Keratinocyte (primary cell): ENCODE measurements at regions not wholly inside any gene's neighbourhood (a gene's known extent, or its start where the extent isn't known, plus 50 kb on each side); places are given as distances from the start of the nearest gene placed in this dataset.

Source experiments
- DNase-seq: peaks from one replicate; pipeline ENCODE4 v3.0.0-alpha.2; 2011; ENCODE audit warnings: low read depth, missing footprints, low spot score
- FAIRE-seq: peaks from 2 replicates; lab custom pipeline; 2011; peaks lifted over from hg19 to GRCh38; lab: Jason Lieb, UNC
- H2AFZ ChIP-seq: 2 replicates; pipeline ENCODE4 v1.6.0; 2012; ENCODE audit warnings: low read length, control low read depth, inconsistent platforms; ENCODE audit not compliant: control insufficient read depth
- H3K27ac ChIP-seq: 2 replicates; pipeline ENCODE4 v1.5.1; 2011; ENCODE audit warnings: low read length; ENCODE audit not compliant: control insufficient read depth, insufficient read depth
- H3K27me3 ChIP-seq: 3 replicates; pipeline ENCODE4 v1.6.0; 2011; ENCODE audit warnings: low read length; ENCODE audit not compliant: control insufficient read depth, insufficient read depth; ENCODE audit errors: extremely low read depth
- H3K36me3 ChIP-seq, 2 experiments: 2 replicates in 1 of 2; 3 replicates in 1 of 2; pipeline ENCODE4 v1.5.1; 2011; ENCODE audit warnings: low read length in 2 of 2, mild to moderate bottlenecking in 1 of 2; ENCODE audit not compliant: control insufficient read depth in 2 of 2, insufficient read depth in 2 of 2; ENCODE audit errors: extremely low read depth in 1 of 2
- H3K4me1 ChIP-seq: 3 replicates; pipeline ENCODE4 v1.5.1; 2011; ENCODE audit warnings: low read length; ENCODE audit not compliant: control insufficient read depth, insufficient read depth; ENCODE audit errors: extremely low read depth
- H3K4me2 ChIP-seq: 3 replicates; pipeline ENCODE4 v1.6.0; 2011; ENCODE audit warnings: low read depth, low read length; ENCODE audit not compliant: control insufficient read depth, insufficient read depth; ENCODE audit errors: extremely low read depth
- H3K4me3 ChIP-seq, 3 experiments: fragments of 200-600 bp in 1 of 3; sonication (generic) in 1 of 3; 2 replicates in 2 of 3; 3 replicates in 1 of 3; pipeline ENCODE4 v1.5.1; 2011 to 2016; ENCODE audit warnings: low read length in 3 of 3, mild to moderate bottlenecking in 3 of 3, control low read depth in 2 of 3, inconsistent platforms in 1 of 3, low read depth in 1 of 3, mixed read lengths in 1 of 3, mixed run types in 1 of 3, moderate library complexity in 1 of 3; ENCODE audit not compliant: control insufficient read depth in 2 of 3, insufficient read depth in 2 of 3; ENCODE audit errors: extremely low read depth in 1 of 3
- H3K79me2 ChIP-seq: 2 replicates; pipeline ENCODE4 v1.6.0; 2012; ENCODE audit warnings: low read length; ENCODE audit not compliant: control insufficient read depth, insufficient read depth
- H3K9ac ChIP-seq: 3 replicates; pipeline ENCODE4 v1.6.0; 2011; ENCODE audit warnings: low read length; ENCODE audit not compliant: control insufficient read depth, insufficient read depth; ENCODE audit errors: extremely low read depth
- H3K9me1 ChIP-seq: 3 replicates; pipeline ENCODE4 v1.6.0; 2011; ENCODE audit warnings: low read length; ENCODE audit not compliant: control insufficient read depth, insufficient read depth; ENCODE audit errors: extremely low read depth
- H3K9me3 ChIP-seq: 2 replicates; pipeline ENCODE4 v1.5.1; 2012; ENCODE audit warnings: low read depth, low read length; ENCODE audit not compliant: control insufficient read depth
- H4K20me1 ChIP-seq: 3 replicates; pipeline ENCODE4 v1.6.0; 2011; ENCODE audit warnings: low read length; ENCODE audit not compliant: control insufficient read depth, insufficient read depth; ENCODE audit errors: extremely low read depth
- CTCF ChIP-seq, 3 experiments: IDR thresholded peaks in 1 of 3; conservative IDR thresholded peaks in 1 of 3; optimal IDR thresholded peaks in 1 of 3; 2 replicates in 2 of 3; 3 replicates in 1 of 3; pipeline versions ENCODE3 to v1.5.1; 2011; ENCODE audit warnings: low read length in 3 of 3, mild to moderate bottlenecking in 3 of 3, moderate library complexity in 2 of 3, control low read depth in 1 of 3, inconsistent platforms in 1 of 3; ENCODE audit not compliant: insufficient read depth in 2 of 3; ENCODE audit errors: extremely low read depth in 1 of 3
- EZH2 ChIP-seq: IDR thresholded peaks from one replicate; pipeline ENCODE4 v1.6.1; 2012; ENCODE audit warnings: inconsistent platforms, mild to moderate bottlenecking, low read length, moderate library complexity
- dilution Hi-C: fragments of 300-500 bp; cut with MboI; formaldehyde crosslinking; loops from one replicate; pipeline ENCODE4 v1.7.0; 2020; ENCODE audit warnings: low sequenced_read_pairs; ENCODE audit not compliant: extremely low pct_ligation_motif_present

- no peaks in the 10 kb centered on the region for H3K9me3 ChIP-seq
- H3K4me1 ChIP-seq: no peaks in the 10 kb centered on the region
- no peak for DNase-seq
- TF ChIP-seq EZH2 (no peak), CTCF (optimal IDR thresholded peaks at IDR 0.05 in 1 of 3, IDR thresholded peaks at IDR 0.05 in 1 of 3, conservative IDR thresholded peaks at IDR 0.05 in 1 of 3; ENCODE audit: extremely low read depth in 1 of 3, insufficient read depth in 2 of 3, low read length in 3 of 3) (no peak)
- H3K9me1 ChIP-seq: no peaks in the 10 kb centered on the region
- H3K27ac ChIP-seq: no peak overlapping the region
- no peaks in the 10 kb centered on the region for H4K20me1 ChIP-seq
- H3K4me2 ChIP-seq: no peak overlapping the region
- dilution Hi-C loops: no loop called here
- no peaks in the 10 kb centered on the region for H3K36me3 ChIP-seq
- H3K79me2 ChIP-seq: no peaks in the 10 kb centered on the region
- H3K27me3 ChIP-seq: no peaks in the 10 kb centered on the region
- no peak overlapping the region for H3K9ac ChIP-seq
- H3K4me3 ChIP-seq: no peak overlapping the region
- no peak for FAIRE-seq
- no peak overlapping the region for H2AFZ ChIP-seq
Measured at GRCh38 chr5:89350684-89351083, 467.7 kb upstream of the MEF2C start.

DNA sequence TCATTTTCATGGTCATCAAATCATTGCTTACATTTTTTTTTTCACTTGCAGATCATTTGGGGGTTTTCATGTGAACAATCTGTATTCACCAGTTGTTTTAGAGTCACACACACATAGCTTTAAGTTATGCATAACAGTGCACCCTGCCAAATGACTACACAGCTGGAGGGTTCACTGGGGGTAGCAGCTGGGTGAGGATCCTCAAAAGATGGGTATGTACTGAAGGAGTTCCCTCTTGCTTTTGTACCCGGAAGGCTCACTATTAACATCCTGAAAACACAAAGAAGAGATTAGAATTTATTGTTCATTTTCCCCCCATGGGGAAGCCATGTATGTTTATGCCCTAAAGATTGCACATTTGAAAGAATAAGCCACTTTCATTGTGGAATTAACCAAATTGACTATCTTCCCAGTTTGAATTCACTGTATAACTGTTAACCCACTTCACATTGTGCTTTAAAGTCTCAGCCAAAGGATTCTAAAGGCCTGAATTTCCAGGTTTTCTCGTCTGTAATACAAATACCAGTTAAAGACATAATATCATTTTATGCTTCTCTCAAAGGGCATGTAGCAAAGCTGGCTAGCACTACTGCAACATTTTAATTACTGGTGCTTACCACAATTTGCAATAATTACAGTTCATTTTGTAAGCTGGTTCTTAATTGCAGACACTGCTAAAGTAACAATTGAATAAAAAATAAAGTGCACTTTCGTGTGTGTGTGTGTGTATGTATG, 466.4 kb upstream of the MEF2C start:
- Histone ChIP-seq H3K4me3 (no peak overlapping the region), H3K9ac (no peak overlapping the region), H3K27me3 (no peaks in the 10 kb centered on the region), H3K79me2 (no peaks in the 10 kb centered on the region), H3K4me1 (no peaks in the 10 kb centered on the region), H3K4me2 (no peak overlapping the region), H3K36me3 (no peaks in the 10 kb centered on the region), H2AFZ (no peak overlapping the region), H4K20me1 (no peaks in the 10 kb centered on the region), H3K27ac (no peak overlapping the region), H3K9me3 (no peaks in the 10 kb centered on the region), H3K9me1 (no peaks in the 10 kb centered on the region)
- dilution Hi-C loops: loop anchor here (25.0 kb wide), 1 partner anchor 612 kb away; no protein-coding TSS in a partner anchor
- no peak for DNase-seq
- TF ChIP-seq EZH2 (no peak), CTCF (optimal IDR thresholded peaks at IDR 0.05 in 1 of 3, IDR thresholded peaks at IDR 0.05 in 1 of 3, conservative IDR thresholded peaks at IDR 0.05 in 1 of 3; ENCODE audit: extremely low read depth in 1 of 3, insufficient read depth in 2 of 3, low read length in 3 of 3) (no peak)
- no peak for FAIRE-seq
